GM12873 (cell line): ENCODE measurements at regions not wholly inside any gene's neighbourhood (a gene's known extent, or its start where the extent isn't known, plus 50 kb on each side); places are given as distances from the start of the nearest gene placed in this dataset.

Experiments
- CTCF ChIP-seq: IDR thresholded peaks from 2 replicates; pipeline ENCODE4 v1.5.1; 2012; ENCODE audit warnings: low read depth, mild to moderate bottlenecking, moderate library complexity, low read length, control low read depth; ENCODE audit not compliant: insufficient read depth; ENCODE audit errors: missing control alignments

- no peak for TF ChIP-seq CTCF
Measured at GRCh38 chr4:57665806-57666205, 555.6 kb upstream of the IGFBP7 start.

- no peak for TF ChIP-seq CTCF
Measured at GRCh38 chr4:57661517-57662090, 551.4 kb upstream of the IGFBP7 start.

GRCh38 chr4:57658673-57659072 is 548.5 kb upstream of the IGFBP7 start:
- TF ChIP-seq CTCF: no peak

GRCh38 chr4:57658188-57658587 is 548.0 kb upstream of the IGFBP7 start:
- no peak for TF ChIP-seq CTCF

- TF ChIP-seq CTCF: no peak
Measured at GRCh38 chr4:57655342-57655741, 545.2 kb upstream of the IGFBP7 start.

- TF ChIP-seq CTCF: no peak
Measured at GRCh38 chr4:57652779-57653178, 542.6 kb upstream of the IGFBP7 start.

- TF ChIP-seq CTCF: no peak
Measured at GRCh38 chr4:57640391-57641100, 530.4 kb upstream of the IGFBP7 start.
